Chondrocyte (in vitro differentiated cells): ENCODE measurements at regions not wholly inside any gene's neighbourhood (a gene's known extent, or its start where the extent isn't known, plus 50 kb on each side); places are given as distances from the start of the nearest gene placed in this dataset.

Experiments
- DNase-seq: peaks from one replicate; pipeline ENCODE4 v3.0.0; 2021; ENCODE audit warnings: mixed read lengths, low spot score
- H3K27ac Mint-ChIP-seq: one replicate; pipeline ENCODE4 v1.8.0; 2021; ENCODE audit warnings: mild to moderate bottlenecking, moderate library complexity, mixed read lengths; ENCODE audit not compliant: unreplicated experiment
- H3K27me3 Mint-ChIP-seq: 2 replicates; pipeline ENCODE4 v1.8.0; 2021; ENCODE audit warnings: low read depth, mixed read lengths
- H3K36me3 Mint-ChIP-seq: 2 replicates; pipeline ENCODE4 v1.8.0; 2021; ENCODE audit warnings: low read depth, mixed read lengths
- H3K4me1 Mint-ChIP-seq: 2 replicates; pipeline ENCODE4 v1.8.0; 2021; ENCODE audit warnings: low read depth, mild to moderate bottlenecking, mixed read lengths
- H3K4me3 Mint-ChIP-seq: one replicate; pipeline ENCODE4 v1.8.0; 2021; ENCODE audit warnings: mild to moderate bottlenecking, moderate library complexity, mixed read lengths; ENCODE audit not compliant: unreplicated experiment
- H3K9me3 Mint-ChIP-seq: 2 replicates; pipeline ENCODE4 v1.8.0; 2021; ENCODE audit warnings: low read depth, mixed read lengths
- CTCF ChIP-seq: fragments of 200-600 bp; sonication (generic); IDR thresholded peaks from 2 replicates; pipeline ENCODE4 v1.5.0; 2021; ENCODE audit warnings: antibody characterized with exemption, mild to moderate bottlenecking, moderate library complexity

GRCh38 chr6:115706324-115706723, 354.4 kb downstream of the FRK start:
- no peak overlapping the region for H3K4me3 Mint-ChIP-seq
- no peak for TF ChIP-seq CTCF
- H3K36me3 Mint-ChIP-seq: no peaks in the 10 kb centered on the region
- H3K9me3 Mint-ChIP-seq: peaks cover 14% of the 10 kb centered on the region
- DNase-seq: no peak
- H3K4me1 Mint-ChIP-seq: no peaks in the 10 kb centered on the region
- H3K27me3 Mint-ChIP-seq: no peaks in the 10 kb centered on the region
- H3K27ac Mint-ChIP-seq: no peak overlapping the region

- no peak for DNase-seq
- H3K9me3 Mint-ChIP-seq: peaks cover 14% of the 10 kb centered on the region
- no peaks in the 10 kb centered on the region for H3K4me1 Mint-ChIP-seq
- no peaks in the 10 kb centered on the region for H3K27me3 Mint-ChIP-seq
- H3K4me3 Mint-ChIP-seq: no peak overlapping the region
- no peak overlapping the region for H3K27ac Mint-ChIP-seq
- TF ChIP-seq CTCF: no peak
- no peaks in the 10 kb centered on the region for H3K36me3 Mint-ChIP-seq
Measured at GRCh38 chr6:115704028-115704427, 356.7 kb downstream of the FRK start.

DNA sequence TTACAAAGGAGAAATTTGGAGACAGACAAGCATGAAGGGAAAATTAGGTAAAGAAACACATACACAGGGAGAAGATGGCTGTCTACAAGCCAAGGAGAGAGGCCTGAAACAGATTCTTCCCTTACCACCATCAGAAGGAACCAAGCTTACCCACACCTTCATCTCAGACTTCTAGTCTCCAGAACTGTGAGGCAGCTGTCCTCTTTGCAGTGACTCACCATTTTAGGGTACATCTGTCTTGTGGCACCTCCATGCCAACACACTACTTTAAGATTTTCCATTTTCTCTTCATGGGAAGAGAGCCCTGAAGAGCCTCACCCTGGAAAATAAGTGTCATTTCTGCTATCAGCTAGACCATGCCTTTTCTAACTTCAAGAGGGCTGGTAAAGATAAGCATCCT, 369.3 kb downstream of the FRK start:
- peaks cover 5% of the 10 kb centered on the region for H3K27me3 Mint-ChIP-seq
- no peak for DNase-seq

GRCh38 chr6:115690854-115691253, 369.8 kb downstream of the FRK start:
- Mint-ChIP-seq H3K4me3 (no peak overlapping the region), H3K27ac (no peak overlapping the region), H3K36me3 (peaks cover 1% of the 10 kb centered on the region), H3K27me3 (peaks cover 5% of the 10 kb centered on the region), H3K9me3 (no peaks in the 10 kb centered on the region), H3K4me1 (no peaks in the 10 kb centered on the region)
- DNase-seq: no peak
- no peak for TF ChIP-seq CTCF

More for the DNA sequence above, 369.3 kb downstream of the FRK start:
- Mint-ChIP-seq H3K27ac (no peak overlapping the region), H3K4me1 (no peaks in the 10 kb centered on the region), H3K4me3 (no peak overlapping the region), H3K9me3 (no peaks in the 10 kb centered on the region), H3K36me3 (peaks cover 1% of the 10 kb centered on the region)
- no peak for TF ChIP-seq CTCF

DNA sequence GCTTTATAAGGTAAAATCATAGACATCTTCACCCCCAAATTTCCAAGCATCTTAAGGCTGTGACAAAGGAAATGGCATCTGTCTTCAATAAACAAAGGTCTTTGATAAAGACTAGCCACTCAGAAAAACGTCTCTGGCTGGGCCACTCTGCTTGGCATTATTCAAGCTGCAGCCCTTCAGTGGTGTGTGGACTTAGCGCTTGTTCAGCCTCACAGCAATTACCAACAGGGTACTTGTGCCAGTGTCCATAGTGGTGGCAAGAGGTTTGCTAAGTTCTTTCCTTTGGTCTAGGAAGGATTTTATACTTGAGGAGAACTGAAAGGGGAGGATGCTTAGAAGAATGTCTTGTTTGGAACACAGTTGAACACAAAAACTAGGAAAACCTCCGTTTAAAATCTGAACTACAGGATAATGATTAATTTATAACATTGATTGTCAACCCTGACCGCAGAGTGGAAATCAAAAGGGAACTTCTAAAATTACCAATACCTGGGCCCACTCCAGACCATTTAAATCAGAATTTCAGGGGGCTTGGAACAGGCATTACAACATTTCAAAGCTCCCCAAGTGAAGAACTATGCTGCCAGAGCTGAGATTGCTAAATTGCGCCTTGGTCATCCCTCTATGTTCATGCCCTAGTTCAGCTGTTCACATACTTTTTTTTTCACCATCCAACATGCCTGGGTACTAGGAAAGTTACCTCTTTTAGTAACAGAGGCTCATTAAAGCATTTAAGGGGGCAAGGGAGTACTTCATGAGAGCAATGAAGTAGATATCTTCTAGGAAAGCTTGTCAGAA, 378.5 kb downstream of the FRK start:
- no peak for TF ChIP-seq CTCF
- H3K36me3 Mint-ChIP-seq: no peaks in the 10 kb centered on the region
- DNase-seq: no peak
- no peaks in the 10 kb centered on the region for H3K4me1 Mint-ChIP-seq
- H3K27me3 Mint-ChIP-seq: peaks cover 8% of the 10 kb centered on the region
- H3K9me3 Mint-ChIP-seq: no peaks in the 10 kb centered on the region
- H3K27ac Mint-ChIP-seq: no peak overlapping the region
- no peak overlapping the region for H3K4me3 Mint-ChIP-seq
